HFFc6 (cell line): ENCODE measurements at regions not wholly inside any gene's neighbourhood (a gene's known extent, or its start where the extent isn't known, plus 50 kb on each side); places are given as distances from the start of the nearest gene placed in this dataset.
"Not testable (repeated sequence)": the region's sequence is repeated elsewhere in the genome, so short reads cannot be mapped to it uniquely, and the experiment has no call there.

Experiments used
- DNase-seq: peaks from one replicate; pipeline ENCODE4 v3.0.0-alpha.2; 2018
- H3K27ac Mint-ChIP-seq: 2 replicates; pipeline ENCODE4 v1.8.0; 2020; ENCODE audit warnings: mild to moderate bottlenecking, mixed read lengths
- H3K27me3 Mint-ChIP-seq: 2 replicates; pipeline ENCODE4 v1.8.0; 2021; ENCODE audit warnings: mild to moderate bottlenecking, moderate library complexity, mixed read lengths; ENCODE audit not compliant: insufficient read depth
- H3K36me3 Mint-ChIP-seq: 2 replicates; pipeline ENCODE4 v1.8.0; 2021; ENCODE audit warnings: low read depth, mixed read lengths
- H3K4me1 Mint-ChIP-seq: 2 replicates; pipeline ENCODE4 v1.8.0; 2020; ENCODE audit warnings: low read depth, mixed read lengths
- H3K4me3 Mint-ChIP-seq: 2 replicates; pipeline ENCODE4 v1.8.0; 2020; ENCODE audit warnings: mild to moderate bottlenecking, moderate library complexity, mixed read lengths
- H3K9me3 Mint-ChIP-seq: 2 replicates; pipeline ENCODE4 v1.8.0; 2020; ENCODE audit warnings: mild to moderate bottlenecking, mixed read lengths
- TF ChIP-seq, protein P1 (sequence below): fragments of 200-600 bp; sonication (generic); IDR thresholded peaks from 2 replicates; pipeline ENCODE4 v1.5.0; 2021; ENCODE audit warnings: antibody characterized with exemption, mild to moderate bottlenecking

DNA sequence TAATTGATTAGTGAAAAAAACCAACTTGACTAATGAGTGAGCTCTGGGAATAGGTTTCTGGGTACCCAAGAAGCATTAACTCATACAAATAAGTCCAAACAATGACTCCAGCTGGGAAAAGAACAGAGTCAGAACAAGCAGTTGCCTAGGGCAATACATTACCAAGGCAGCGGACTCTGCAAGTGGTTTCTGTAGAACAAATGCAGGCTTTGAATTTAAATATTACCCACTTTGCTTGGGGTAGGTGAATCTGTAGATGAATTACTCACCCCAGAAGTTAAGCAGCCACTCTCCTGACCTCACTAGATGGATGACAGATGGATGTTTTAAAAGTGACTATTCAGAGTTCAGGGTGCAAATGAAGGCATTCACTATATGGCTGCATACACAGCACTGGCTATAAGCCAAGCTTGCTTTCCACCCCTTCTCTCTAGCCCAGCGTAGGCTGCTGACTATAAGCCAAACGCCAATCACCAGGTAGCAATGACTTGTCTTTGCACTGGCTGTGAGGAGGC is 73.1 kb upstream of the BHLHE40 start:
- TF ChIP-seq, protein P1, sequence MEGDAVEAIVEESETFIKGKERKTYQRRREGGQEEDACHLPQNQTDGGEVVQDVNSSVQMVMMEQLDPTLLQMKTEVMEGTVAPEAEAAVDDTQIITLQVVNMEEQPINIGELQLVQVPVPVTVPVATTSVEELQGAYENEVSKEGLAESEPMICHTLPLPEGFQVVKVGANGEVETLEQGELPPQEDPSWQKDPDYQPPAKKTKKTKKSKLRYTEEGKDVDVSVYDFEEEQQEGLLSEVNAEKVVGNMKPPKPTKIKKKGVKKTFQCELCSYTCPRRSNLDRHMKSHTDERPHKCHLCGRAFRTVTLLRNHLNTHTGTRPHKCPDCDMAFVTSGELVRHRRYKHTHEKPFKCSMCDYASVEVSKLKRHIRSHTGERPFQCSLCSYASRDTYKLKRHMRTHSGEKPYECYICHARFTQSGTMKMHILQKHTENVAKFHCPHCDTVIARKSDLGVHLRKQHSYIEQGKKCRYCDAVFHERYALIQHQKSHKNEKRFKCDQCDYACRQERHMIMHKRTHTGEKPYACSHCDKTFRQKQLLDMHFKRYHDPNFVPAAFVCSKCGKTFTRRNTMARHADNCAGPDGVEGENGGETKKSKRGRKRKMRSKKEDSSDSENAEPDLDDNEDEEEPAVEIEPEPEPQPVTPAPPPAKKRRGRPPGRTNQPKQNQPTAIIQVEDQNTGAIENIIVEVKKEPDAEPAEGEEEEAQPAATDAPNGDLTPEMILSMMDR, result no peak
- peaks cover 4% of the 10 kb centered on the region for H3K27me3 Mint-ChIP-seq
- peak; percentile 51 for DNase-seq
- no peaks in the 10 kb centered on the region for H3K36me3 Mint-ChIP-seq
- H3K9me3 Mint-ChIP-seq, result no peaks in the 10 kb centered on the region
- H3K4me3 Mint-ChIP-seq, result no peak overlapping the region
- H3K27ac Mint-ChIP-seq, result no peak overlapping the region
- peaks cover 30% of the 10 kb centered on the region for H3K4me1 Mint-ChIP-seq

DNA sequence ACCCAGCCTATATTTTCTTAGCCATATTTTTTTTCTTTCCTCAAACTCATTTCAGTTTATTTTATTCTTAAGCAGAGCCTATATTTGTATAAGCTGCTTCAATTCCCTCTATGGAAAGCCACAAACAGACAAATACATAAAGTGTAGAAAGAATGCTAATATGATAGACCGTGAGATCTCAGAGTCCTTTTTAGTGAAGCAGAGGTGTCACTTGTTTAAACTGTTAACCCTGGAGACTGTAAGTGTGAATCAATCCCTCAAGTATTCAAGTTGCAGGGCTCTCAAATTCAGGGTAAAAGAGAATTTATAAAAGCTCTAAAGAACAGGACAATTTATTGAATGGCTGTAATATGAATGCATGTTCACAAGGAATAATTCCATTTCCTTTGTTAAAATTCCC is 72.2 kb upstream of the BHLHE40 start:
- Mint-ChIP-seq H3K4me1 (peaks cover 25% of the 10 kb centered on the region), H3K27me3 (peaks cover 7% of the 10 kb centered on the region), H3K27ac (no peak overlapping the region), H3K4me3 (no peak overlapping the region), H3K36me3 (no peaks in the 10 kb centered on the region), H3K9me3 (no peaks in the 10 kb centered on the region)
- TF ChIP-seq, protein P1, result no peak
- no peak for DNase-seq

DNA sequence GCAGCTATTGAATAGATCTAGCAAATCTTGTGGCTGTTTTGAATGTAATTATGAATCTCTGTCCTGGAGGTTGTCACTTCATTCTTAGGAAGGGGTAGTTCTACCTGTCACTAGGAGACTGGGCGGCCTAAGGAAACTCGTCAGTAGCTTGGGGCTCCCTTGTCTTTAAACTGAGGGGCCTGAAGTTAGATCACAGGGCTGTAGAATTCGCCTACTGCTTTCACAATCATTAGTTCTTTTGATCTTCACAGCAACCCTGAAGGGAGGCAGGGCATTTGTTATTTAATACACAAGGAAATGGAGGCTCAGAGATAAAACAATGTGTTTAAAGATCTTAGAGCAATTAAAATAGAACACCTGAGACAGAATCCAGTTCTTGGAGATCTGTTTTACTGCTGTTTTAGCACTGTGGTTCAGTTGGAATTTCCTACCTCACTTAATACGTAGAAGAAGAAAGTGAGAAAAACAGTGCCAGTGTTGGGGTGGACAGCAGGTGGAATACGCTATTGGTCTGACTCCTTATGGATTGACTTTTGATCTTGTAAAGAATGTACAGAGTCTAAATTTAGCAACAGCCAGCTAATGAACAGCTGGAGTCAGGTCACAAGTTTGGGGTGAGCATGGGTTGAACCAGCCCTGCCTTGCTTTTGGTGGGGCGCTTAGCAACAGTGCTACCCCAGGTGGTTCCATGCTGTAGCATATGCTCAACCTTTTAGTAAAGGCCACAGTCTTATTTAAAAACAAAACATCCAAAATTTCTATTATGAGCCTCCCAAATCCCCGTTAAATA is 71.4 kb upstream of the BHLHE40 start:
- Mint-ChIP-seq H3K4me3 (no peak overlapping the region), H3K36me3 (no peaks in the 10 kb centered on the region), H3K9me3 (no peaks in the 10 kb centered on the region), H3K27ac (no peak overlapping the region), H3K4me1 (peaks cover 21% of the 10 kb centered on the region), H3K27me3 (peaks cover 7% of the 10 kb centered on the region)
- no peak for DNase-seq
- TF ChIP-seq, protein P1, result no peak

DNA sequence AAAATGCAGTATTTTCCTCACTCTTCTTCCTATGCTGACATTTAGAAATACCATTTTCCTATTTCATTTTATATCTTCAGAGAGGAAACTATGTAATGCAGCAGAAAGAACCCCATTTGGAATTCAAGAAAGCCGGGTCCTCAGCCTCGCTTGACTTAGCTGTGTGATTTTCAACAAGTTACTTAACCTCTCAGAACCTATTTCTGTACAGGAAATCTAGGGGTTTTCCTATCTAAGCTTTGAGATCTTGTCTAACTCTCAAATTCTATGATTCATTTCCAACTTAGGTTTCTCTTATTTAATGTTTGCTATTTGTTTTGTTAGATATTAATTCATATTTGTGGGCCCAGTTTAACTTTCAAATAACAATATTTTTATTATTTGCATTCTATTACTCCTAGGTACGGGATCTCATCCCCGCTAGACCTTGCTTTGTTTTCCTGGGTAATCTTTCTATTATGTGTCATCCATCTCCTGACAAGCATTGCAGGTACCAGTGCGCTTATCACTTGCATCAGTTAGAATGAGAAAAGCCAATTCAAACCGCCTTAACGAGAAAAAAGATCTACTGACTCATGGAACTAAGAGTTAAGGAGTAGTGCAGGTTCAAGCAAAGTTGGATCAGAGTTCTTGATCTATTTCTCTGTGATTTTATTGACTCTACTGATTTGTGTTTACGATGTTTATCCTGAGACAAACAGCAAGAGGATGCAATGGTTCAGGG is 70.6 kb upstream of the BHLHE40 start:
- no peaks in the 10 kb centered on the region for H3K36me3 Mint-ChIP-seq
- TF ChIP-seq, protein P1, result no peak
- H3K4me1 Mint-ChIP-seq, result peaks cover 21% of the 10 kb centered on the region
- peaks cover 7% of the 10 kb centered on the region for H3K27me3 Mint-ChIP-seq
- no peak overlapping the region for H3K27ac Mint-ChIP-seq
- H3K9me3 Mint-ChIP-seq, result 0 out of 2 replicates have a peak, but pooled peaks cover 3% of the 10 kb centered on the region
- no peak for DNase-seq
- H3K4me3 Mint-ChIP-seq, result no peak overlapping the region

DNA sequence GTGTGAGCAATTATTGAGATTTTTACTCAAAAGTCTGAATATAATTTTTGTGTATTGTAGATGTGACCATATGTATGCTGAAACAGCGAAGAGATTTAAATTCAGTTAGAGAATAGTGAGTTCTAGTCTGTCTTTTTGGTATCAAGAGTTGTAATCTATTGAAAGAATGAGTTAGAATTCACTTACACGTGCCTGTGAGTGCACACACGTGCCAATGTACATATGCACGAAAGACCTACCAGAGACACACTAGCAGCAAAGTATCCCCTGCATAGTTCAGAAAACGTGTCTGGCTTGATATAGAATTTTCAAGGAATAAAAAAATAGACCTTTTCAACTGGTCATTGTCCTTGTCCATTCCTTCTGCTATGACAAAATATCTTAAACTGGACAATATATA is 64.8 kb upstream of the BHLHE40 start:
- H3K27me3 Mint-ChIP-seq, result peaks cover 3% of the 10 kb centered on the region; the same call in 1 of the 2 replicates
- H3K4me1 Mint-ChIP-seq, result no peaks in the 10 kb centered on the region
- no peaks in the 10 kb centered on the region for H3K36me3 Mint-ChIP-seq
- no peak for DNase-seq
- no peak overlapping the region for H3K27ac Mint-ChIP-seq
- peaks cover 6% of the 10 kb centered on the region; the same call in 1 of the 2 replicates for H3K9me3 Mint-ChIP-seq
- no peak overlapping the region for H3K4me3 Mint-ChIP-seq
- TF ChIP-seq, protein P1, result no peak

DNA sequence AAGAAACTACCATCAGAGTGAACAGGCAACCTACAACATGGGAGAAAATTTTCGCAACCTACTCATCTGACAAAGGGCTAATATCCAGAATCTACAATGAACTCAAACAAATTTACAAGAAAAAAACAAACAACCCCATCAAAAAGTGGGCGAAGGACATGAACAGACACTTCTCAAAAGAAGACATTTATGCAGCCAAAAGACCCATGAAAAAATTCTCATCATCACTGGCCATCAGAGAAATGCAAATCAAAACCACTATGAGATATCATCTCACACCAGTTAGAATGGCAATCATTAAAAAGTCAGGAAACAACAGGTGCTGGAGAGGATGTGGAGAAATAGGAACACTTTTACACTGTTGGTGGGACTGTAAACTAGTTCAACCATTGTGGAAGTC is 57.6 kb upstream of the BHLHE40 start:
- not testable (repeated sequence) for H3K4me3 Mint-ChIP-seq, H3K36me3 Mint-ChIP-seq, H3K4me1 Mint-ChIP-seq, DNase-seq, H3K27me3 Mint-ChIP-seq, H3K9me3 Mint-ChIP-seq, H3K27ac Mint-ChIP-seq
